Astrocyte of the spinal cord (primary cell): ENCODE measurements at regions not wholly inside any gene's neighbourhood (a gene's known extent, or its start where the extent isn't known, plus 50 kb on each side); places are given as distances from the start of the nearest gene placed in this dataset.
"Not testable (repeated sequence)": the region's sequence is repeated elsewhere in the genome, so short reads cannot be mapped to it uniquely, and the experiment has no call there.

Experiments
- DNase-seq: peaks from one replicate; pipeline ENCODE4 v3.0.0; 2011; ENCODE audit warnings: low read depth, low spot score
- H3K4me3 ChIP-seq: 2 replicates; pipeline ENCODE4 v1.5.1; 2011; ENCODE audit warnings: low read depth, mild to moderate bottlenecking, low read length, moderate library complexity
- CTCF ChIP-seq: IDR thresholded peaks from 2 replicates; pipeline ENCODE4 v1.5.1; 2012; ENCODE audit warnings: low read depth, mild to moderate bottlenecking, low read length, inconsistent platforms
- in situ Hi-C: cut with HindIII; loops from 2 replicates; pipeline ENCODE4 v1.10.0; 2017; ENCODE audit warnings: low sequenced_read_pairs

GRCh38 chr21:19535356-19535755, 1131.8 kb upstream of the TMPRSS15 start:
- no peak overlapping the region for H3K4me3 ChIP-seq
- no peak for DNase-seq
- no peak for TF ChIP-seq CTCF
- in situ Hi-C loops: no loop called here

GRCh38 chr21:19537116-19537515, 1133.5 kb upstream of the TMPRSS15 start:
- no peak for TF ChIP-seq CTCF
- H3K4me3 ChIP-seq: no peak overlapping the region
- DNase-seq: no peak
- in situ Hi-C loops: no loop called here

- no peak for DNase-seq
- H3K4me3 ChIP-seq: no peak overlapping the region
- TF ChIP-seq CTCF: no peak
- in situ Hi-C loops: no loop called here
Measured at GRCh38 chr21:19540287-19540686, 1136.7 kb upstream of the TMPRSS15 start.

GRCh38 chr21:19541602-19542001, 1138.0 kb upstream of the TMPRSS15 start:
- in situ Hi-C loops: no loop called here
- no peak for TF ChIP-seq CTCF
- no peak overlapping the region for H3K4me3 ChIP-seq
- DNase-seq: no peak

- DNase-seq, H3K4me3 ChIP-seq, in situ Hi-C loops: not testable (repeated sequence)
Measured at GRCh38 chr21:19544493-19544892, 1140.9 kb upstream of the TMPRSS15 start.

GRCh38 chr21:19547951-19548840, 1144.6 kb upstream of the TMPRSS15 start:
- no peak for DNase-seq
- TF ChIP-seq CTCF: no peak
- in situ Hi-C loops: no loop called here
- H3K4me3 ChIP-seq: no peak overlapping the region

GRCh38 chr21:19553919-19554615, 1150.5 kb upstream of the TMPRSS15 start:
- H3K4me3 ChIP-seq: no peak overlapping the region
- TF ChIP-seq CTCF: no peak
- in situ Hi-C loops: no loop called here
- no peak for DNase-seq
